HAP-1 (cell line): ENCODE measurements at regions not wholly inside any gene's neighbourhood (a gene's known extent, or its start where the extent isn't known, plus 50 kb on each side); places are given as distances from the start of the nearest gene placed in this dataset.

ENCODE experiments used
- DNase-seq, 2 experiments: peaks; one replicate each; pipeline ENCODE4 v3.0.0-alpha.2; 2016 to 2020; ENCODE audit warnings: low spot score in 2 of 2
- H3K27me3 ChIP-seq: fragments of 250-450 bp; sonication (Bioruptor Pico); 2 replicates; pipeline ENCODE4 v1.5.1; 2020; ENCODE audit warnings: low read depth, mild to moderate bottlenecking, moderate library complexity
- H3K36me3 ChIP-seq: fragments of 250-450 bp; sonication (Bioruptor Pico); replicated peaks from 2 replicates; pipeline ENCODE4 v1.5.1; 2020; ENCODE audit warnings: mild to moderate bottlenecking
- H3K4me1 ChIP-seq: fragments of 250-450 bp; sonication (Bioruptor Pico); 2 replicates; pipeline ENCODE4 v1.5.1; 2020; ENCODE audit warnings: mild to moderate bottlenecking
- H3K4me3 ChIP-seq: fragments of 250-450 bp; sonication (Bioruptor Pico); 2 replicates; pipeline ENCODE4 v1.5.1; 2020; ENCODE audit warnings: mild to moderate bottlenecking, moderate library complexity
- H3K9me3 ChIP-seq: fragments of 250-450 bp; sonication (Bioruptor Pico); 2 replicates; pipeline ENCODE4 v1.5.1; 2020; ENCODE audit warnings: mild to moderate bottlenecking, moderate library complexity
- in situ Hi-C: fragments of 300-500 bp; cut with MboI; formaldehyde crosslinking; loops from 3 replicates; pipeline ENCODE4 v1.14.3; 2020; ENCODE audit warnings: low sequenced_read_pairs, inconsistent platforms, mixed read lengths

DNA sequence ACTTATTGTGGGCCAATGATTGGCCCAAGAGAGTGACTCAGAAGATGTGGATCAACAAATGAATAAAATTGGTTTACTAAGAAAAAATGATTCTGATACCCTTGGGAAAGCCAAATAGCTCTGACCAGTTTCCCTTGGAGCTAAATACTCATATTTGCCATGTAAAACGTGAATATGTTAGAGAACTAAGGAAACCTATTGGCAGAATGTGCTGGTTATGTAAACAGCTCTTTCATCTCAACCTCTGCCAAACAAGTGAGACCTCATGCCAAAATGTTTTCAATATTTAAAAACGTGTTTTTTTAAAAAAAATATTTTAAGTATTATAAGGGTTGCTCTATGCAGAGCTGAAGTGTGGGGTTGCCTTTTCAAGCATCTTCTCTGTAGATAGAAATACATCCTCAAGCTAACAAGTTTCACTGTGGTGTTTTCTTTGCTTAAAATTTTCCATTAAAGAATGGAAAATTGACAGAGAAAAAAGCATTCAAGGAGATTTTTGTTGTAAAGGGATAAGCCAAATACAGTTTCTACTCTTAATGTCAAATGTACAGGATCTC, 186.9 kb upstream of the TUT7 start:
- no peak overlapping the region for H3K4me3 ChIP-seq
- no peaks in the 10 kb centered on the region for H3K27me3 ChIP-seq
- no peaks in the 10 kb centered on the region for H3K9me3 ChIP-seq
- DNase-seq = no peak
- in situ Hi-C loops = no loop called here
- H3K36me3 ChIP-seq = no peaks in the 10 kb centered on the region
- no peaks in the 10 kb centered on the region for H3K4me1 ChIP-seq

DNA sequence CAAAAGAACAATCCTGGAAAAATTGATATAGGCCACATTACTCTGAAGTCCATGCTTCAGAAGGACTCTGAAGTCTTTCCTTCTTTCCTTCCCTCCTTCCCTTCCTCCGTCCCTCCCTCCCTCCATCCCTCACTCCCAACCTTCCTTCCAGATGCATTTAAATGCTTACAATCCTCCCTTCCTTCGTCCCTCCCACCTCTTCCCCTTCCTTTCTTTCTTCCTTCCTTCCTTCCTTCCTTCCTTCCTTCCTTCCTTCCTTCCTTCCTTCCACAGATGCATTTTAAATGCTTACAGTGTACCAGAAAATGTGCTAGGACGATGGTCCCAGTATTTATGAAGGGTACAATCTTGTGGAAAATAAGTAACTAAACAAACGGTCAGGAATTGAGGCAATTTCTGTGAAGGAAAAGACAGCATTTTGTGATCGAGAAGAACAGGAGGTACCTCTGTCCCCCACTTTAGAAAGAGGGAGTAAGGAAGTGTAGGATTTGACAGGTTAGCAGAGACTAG, 181.3 kb upstream of the TUT7 start:
- no peaks in the 10 kb centered on the region for H3K36me3 ChIP-seq
- no peaks in the 10 kb centered on the region for H3K27me3 ChIP-seq
- no peak for DNase-seq
- no peaks in the 10 kb centered on the region for H3K4me1 ChIP-seq
- H3K9me3 ChIP-seq = no peaks in the 10 kb centered on the region
- no peak overlapping the region for H3K4me3 ChIP-seq
- in situ Hi-C loops = no loop called here

DNA sequence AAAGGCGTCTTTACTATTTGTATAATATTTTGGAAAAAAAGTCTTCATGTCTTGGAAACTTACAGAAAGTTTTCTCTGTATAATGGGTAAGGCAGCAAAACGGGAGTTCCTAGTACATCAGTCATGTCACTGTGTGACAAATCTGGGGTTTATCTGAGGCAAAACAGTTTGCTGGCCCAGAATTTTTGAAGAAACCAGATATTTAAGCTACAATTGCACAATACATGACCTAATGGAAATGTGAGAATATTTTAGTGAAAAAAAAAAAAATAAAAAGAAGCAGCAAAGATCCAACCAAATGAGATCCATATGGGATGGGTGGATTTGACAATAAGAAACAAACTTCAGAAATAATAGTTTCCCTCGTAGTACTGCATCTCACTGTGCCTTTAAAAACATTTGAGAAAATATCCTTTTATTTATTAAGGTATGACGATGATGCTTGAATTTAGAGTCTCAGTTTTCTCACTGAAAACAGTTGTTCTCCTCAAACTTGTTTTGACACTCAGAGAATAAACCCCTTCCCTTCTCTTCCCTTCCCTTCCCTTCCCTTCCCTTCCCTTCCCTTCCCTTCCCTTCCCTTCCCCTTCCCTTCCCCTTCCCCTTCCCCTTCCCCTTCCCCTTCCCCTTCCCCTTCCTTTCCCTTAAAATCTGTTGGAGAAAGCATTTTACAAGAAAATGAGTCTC, 180.5 kb upstream of the TUT7 start:
- in situ Hi-C loops = no loop called here
- no peaks in the 10 kb centered on the region for H3K27me3 ChIP-seq
- no peak for DNase-seq
- H3K36me3 ChIP-seq = no peaks in the 10 kb centered on the region
- H3K4me1 ChIP-seq = no peaks in the 10 kb centered on the region
- H3K4me3 ChIP-seq = no peak overlapping the region
- H3K9me3 ChIP-seq = no peaks in the 10 kb centered on the region

DNA sequence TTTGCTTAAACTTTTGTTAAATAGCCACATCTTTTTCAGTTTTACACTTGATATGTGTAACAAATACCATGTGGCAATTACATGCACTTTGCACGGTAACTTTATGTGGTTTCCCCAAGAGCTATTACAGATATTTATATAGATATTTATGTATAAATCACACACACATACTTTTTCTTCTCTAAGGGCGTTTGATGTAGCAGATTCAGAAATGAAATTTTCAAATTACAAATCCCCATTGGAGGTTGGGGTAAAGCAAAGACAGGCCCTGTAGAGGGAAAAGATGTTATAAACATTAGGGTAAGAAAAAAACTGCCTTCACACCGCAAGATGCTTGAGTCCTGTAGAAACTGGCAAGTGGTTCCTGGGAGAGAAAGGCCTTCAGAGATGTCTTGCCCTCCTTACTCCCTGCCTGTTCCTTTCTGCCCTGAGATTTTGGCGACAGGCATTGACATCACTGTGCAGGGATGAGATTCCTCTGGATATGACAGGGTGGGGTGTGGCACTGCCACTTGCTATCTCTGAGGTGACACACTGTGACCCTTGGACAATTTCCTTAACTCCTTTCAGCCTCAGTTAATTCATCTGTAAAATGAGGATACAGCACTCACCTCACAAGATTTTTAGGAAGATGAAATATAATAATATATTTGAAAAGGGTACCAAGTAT, 177.9 kb upstream of the TUT7 start:
- H3K9me3 ChIP-seq = no peaks in the 10 kb centered on the region
- no peaks in the 10 kb centered on the region for H3K4me1 ChIP-seq
- no peak overlapping the region for H3K4me3 ChIP-seq
- H3K27me3 ChIP-seq = 0 out of 2 replicates have a peak, but pooled peaks cover 3% of the 10 kb centered on the region
- in situ Hi-C loops = no loop called here
- no peaks in the 10 kb centered on the region for H3K36me3 ChIP-seq
- DNase-seq = no peak

DNA sequence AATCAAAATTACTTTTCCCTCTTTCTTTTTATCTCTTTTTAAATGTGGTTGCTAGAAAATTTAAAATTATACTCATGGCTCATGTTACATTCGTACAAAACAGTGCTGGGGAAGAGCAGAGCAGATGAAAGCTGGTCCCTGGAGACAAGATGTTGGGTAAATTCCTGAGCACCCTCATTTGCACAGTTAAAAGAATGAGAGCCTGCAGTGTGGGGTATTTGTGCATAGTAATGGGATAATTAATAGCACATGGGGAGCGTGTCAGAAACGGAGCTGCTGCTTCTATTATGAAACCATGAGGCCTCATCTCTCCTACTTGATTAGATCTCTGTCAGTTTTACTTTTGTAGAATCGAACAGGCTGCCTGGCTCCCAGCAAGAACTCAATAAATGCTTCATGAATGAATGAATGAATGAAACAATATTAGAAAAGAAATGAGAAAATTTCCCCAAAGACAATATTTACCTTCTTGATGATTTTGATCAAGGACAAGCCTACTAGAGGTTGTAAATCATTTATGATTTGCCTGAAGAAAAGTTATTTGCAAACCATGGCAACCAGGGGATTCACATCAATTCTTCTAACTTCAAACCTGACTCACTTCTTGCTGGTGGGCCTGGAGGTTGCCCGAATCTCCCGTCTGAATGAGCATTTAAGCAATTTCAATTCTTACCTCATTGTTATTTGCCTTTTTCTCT, 177.2 kb upstream of the TUT7 start:
- in situ Hi-C loops = no loop called here
- Histone ChIP-seq H3K4me3 (no peak overlapping the region), H3K9me3 (no peaks in the 10 kb centered on the region), H3K27me3 (0 out of 2 replicates have a peak, but pooled peaks cover 3% of the 10 kb centered on the region), H3K36me3 (no peaks in the 10 kb centered on the region), H3K4me1 (no peaks in the 10 kb centered on the region)
- no peak for DNase-seq

DNA sequence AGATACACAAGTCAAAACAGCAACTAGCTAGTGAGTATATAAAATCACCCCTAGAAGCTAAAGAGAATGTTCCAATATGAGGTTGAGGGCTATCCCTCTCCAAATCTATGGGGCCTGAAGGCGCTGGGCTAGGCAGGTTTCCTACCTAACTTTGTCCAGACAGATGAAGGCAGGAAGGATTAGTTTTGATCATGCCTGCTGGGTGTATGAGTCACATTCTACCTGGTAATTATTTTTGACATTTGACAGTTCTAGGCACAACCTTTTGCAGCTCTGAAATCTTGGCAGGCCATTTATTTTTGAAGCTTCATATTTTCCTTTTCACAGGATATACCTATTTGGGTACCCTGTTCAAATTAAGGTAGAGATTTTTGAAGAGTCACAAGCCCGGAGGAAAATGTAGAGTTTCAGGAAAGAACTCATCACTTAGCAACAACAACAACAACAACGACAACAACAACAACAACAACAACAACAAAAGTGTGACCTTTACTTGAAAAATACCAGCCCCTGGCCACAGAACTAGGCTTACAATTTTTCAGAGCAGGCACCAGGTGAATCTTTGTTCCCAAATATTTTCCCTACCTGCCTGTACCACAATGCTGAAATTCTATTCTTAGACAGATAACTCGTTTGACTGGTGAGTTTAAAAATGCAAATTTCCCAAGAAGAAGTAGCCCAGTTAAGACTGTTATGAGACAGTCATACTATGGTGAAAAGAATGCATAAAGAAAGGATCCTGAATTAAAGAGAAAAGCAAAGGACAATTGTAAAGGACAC, 175.5 kb upstream of the TUT7 start:
- H3K4me3 ChIP-seq = no peak overlapping the region
- no peaks in the 10 kb centered on the region for H3K36me3 ChIP-seq
- 0 out of 2 replicates have a peak, but pooled peaks cover 3% of the 10 kb centered on the region for H3K27me3 ChIP-seq
- H3K9me3 ChIP-seq = no peaks in the 10 kb centered on the region
- H3K4me1 ChIP-seq = no peaks in the 10 kb centered on the region
- DNase-seq = no peak
- in situ Hi-C loops = no loop called here

DNA sequence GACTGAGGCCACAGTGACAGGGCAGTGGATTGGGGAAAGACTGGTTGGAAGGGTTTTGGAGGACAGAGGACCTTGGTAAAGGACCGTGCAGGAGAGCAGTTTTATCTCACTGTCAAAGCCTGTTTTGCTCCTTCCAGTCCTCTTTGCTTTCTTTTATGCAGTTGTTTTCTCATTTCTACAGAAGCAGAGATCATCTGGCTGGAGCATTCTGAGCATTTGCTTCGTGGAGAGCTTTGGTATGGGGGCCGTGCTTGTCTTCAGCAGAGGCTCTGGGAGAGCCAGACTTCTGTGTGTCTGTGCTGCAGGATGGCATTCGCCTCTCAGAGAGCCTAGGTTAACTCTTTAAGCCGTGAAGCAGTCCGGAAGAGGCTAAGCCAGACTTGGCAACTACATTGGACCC, 171.8 kb upstream of the TUT7 start:
- no peak for DNase-seq
- Histone ChIP-seq H3K36me3 (no peaks in the 10 kb centered on the region), H3K9me3 (no peaks in the 10 kb centered on the region), H3K4me3 (no peak overlapping the region), H3K4me1 (no peaks in the 10 kb centered on the region), H3K27me3 (0 out of 2 replicates have a peak, but pooled peaks cover 3% of the 10 kb centered on the region)
- in situ Hi-C loops = no loop called here

DNA sequence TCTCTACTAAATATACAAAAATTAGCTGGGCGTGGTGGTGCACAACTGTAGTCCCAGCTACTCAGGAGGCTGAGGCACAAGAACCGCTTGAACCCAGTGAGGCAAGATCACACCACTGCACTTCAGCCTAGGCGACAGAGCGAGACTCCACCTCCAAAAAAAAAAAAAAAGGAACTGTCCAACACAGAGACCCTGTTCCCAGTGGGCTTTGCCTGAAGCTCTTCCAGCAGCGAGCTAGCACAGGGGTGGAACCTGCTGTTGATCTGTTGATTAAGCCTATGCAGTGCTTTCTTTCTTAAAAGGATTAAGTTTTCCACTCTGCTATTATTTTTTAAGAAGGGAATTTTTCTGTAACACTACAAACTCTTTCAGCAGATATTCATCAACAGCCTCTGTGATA, 171.0 kb upstream of the TUT7 start:
- in situ Hi-C loops = no loop called here
- H3K4me3 ChIP-seq = no peak overlapping the region

DNA sequence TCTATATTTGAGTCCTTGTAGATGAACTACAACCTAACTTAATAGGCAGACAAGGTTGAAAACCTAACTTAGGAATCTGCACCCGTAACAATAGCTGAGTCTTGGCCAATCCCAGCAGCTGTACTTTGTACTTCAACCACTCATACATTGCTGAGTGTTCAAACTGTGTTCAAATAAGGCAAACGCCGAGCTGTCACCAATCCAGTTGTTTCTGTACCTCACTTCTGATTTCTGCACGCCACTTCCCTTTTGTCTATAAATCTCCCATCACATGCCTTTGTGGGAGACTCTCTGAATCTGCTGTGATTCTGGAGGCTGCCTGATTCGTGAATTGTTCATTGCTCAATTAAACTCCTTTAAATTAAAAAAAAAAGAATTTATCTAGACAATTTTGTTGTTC, 167.8 kb upstream of the TUT7 start:
- no peak for DNase-seq
- H3K4me3 ChIP-seq = no peak overlapping the region
- H3K36me3 ChIP-seq = no peaks in the 10 kb centered on the region
- H3K9me3 ChIP-seq = no peaks in the 10 kb centered on the region
- H3K4me1 ChIP-seq = no peaks in the 10 kb centered on the region
- in situ Hi-C loops = no loop called here
- no peaks in the 10 kb centered on the region for H3K27me3 ChIP-seq

More for the DNA sequence above, 171.0 kb upstream of the TUT7 start:
- Histone ChIP-seq H3K36me3 (no peaks in the 10 kb centered on the region), H3K27me3 (0 out of 2 replicates have a peak, but pooled peaks cover 3% of the 10 kb centered on the region), H3K4me1 (no peaks in the 10 kb centered on the region), H3K9me3 (no peaks in the 10 kb centered on the region)
- DNase-seq = no peak

DNA sequence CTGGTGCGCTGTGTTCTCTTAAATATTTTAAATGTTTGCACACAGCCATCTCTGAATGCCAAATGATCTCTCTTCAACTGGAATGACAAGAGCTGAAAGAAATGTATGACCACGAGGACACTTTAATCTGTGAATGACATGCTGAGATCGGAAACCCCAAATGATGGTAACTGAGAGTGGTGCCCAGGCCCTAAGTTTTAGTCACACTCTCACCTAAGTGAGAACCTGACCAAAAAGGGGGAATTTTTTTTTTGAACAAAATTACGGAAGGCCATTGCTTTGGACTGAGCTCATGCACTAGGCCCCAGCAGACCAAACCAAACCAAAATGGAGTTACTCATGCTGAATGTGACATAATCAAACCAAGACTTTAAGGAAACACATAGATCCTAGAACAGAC, 167.1 kb upstream of the TUT7 start:
- in situ Hi-C loops = no loop called here
- no peak for DNase-seq
- no peak overlapping the region for H3K4me3 ChIP-seq
- H3K27me3 ChIP-seq = no peaks in the 10 kb centered on the region
- H3K36me3 ChIP-seq = no peaks in the 10 kb centered on the region
- no peaks in the 10 kb centered on the region for H3K4me1 ChIP-seq
- H3K9me3 ChIP-seq = no peaks in the 10 kb centered on the region

DNA sequence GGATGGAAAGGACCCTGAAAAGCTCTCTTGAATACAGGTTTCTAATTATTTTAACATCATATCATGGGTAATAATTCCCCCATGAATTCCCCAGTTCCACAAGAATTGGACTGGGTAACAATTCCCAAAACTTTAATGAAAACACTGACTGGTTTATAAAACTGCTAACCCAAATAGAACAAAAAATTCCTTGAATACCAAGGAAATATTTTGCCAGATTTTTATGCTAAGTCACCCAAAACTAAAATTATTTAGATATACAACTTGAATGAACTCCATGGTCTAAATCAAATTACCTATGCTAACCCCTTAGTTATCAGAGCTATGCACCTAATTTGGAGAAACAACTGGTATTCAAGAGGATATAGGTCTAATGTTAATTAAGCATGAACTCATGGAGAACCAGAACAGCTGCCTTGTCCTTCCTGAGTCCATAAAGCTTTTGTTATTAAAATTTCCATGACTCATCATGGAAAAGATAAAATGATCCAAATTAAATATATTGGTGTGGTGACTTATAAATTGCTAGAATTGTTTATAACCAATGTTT, 164.9 kb upstream of the TUT7 start:
- in situ Hi-C loops = no loop called here
- Histone ChIP-seq H3K4me1 (no peaks in the 10 kb centered on the region), H3K36me3 (no peaks in the 10 kb centered on the region), H3K9me3 (no peaks in the 10 kb centered on the region), H3K4me3 (no peak overlapping the region), H3K27me3 (peaks cover 3% of the 10 kb centered on the region; the same call in 1 of the 2 replicates)
- no peak for DNase-seq

DNA sequence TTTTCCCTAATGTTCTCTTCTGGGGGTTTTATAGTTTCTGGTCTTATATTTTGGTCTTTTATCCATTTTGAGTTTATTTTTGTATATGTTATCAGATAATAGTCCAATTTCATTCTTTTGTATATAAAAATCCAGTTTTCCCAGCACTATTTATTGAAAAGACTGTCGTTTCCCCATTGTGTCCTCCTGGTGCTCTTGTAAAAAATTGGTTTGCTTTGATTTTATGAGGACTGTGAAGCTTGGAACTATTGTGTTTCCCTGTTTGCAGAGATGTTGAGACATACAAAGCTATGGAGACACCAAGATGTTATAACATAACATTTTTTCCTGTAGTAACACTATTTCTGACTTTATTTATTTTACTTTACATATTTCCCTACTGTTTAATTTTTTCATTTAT, 163.3 kb upstream of the TUT7 start:
- no peaks in the 10 kb centered on the region for H3K9me3 ChIP-seq
- DNase-seq = no peak
- H3K4me3 ChIP-seq = no peak overlapping the region
- in situ Hi-C loops = no loop called here
- H3K4me1 ChIP-seq = no peaks in the 10 kb centered on the region
- H3K27me3 ChIP-seq = peaks cover 3% of the 10 kb centered on the region; the same call in 1 of the 2 replicates
- H3K36me3 ChIP-seq = no peaks in the 10 kb centered on the region

DNA sequence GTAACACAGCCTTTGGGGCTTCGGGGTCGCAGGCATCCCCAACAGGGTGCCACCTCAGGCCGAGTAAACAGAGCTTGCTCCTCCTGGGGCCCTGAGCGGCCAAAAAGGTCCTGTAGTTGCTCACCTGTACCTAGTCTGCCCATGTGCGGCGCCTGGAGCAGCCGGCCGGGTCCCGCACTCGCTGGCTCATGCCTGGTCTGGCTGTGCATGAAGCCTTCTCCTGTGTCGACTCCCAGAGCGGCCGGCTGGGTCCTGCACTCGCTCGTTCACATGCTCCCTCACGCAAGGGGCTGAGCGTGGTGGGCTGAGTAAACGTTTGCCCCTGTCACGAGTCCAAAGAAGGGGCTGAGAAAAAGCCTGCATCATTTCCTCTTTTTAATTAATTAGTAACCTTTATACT, 162.4 kb upstream of the TUT7 start:
- Histone ChIP-seq H3K36me3 (no peaks in the 10 kb centered on the region), H3K4me3 (no peak overlapping the region), H3K27me3 (peaks cover 3% of the 10 kb centered on the region; the same call in 1 of the 2 replicates), H3K9me3 (no peaks in the 10 kb centered on the region), H3K4me1 (no peaks in the 10 kb centered on the region)
- in situ Hi-C loops = no loop called here
- no peak for DNase-seq
